HG03520 (cell line): ENCODE measurements at regions not wholly inside any gene's neighbourhood (a gene's known extent, or its start where the extent isn't known, plus 50 kb on each side); places are given as distances from the start of the nearest gene placed in this dataset.

Experiments used
- ATAC-seq: cut with Tn5 transposase; IDR thresholded peaks from one replicate; pipeline ENCODE4 v1.9.1; 2021; ENCODE audit warnings: mild to moderate bottlenecking, moderate library complexity; ENCODE audit not compliant: unreplicated experiment

GRCh38 chr10:46227571-46227935 lies 59.2 kb upstream of the ANTXRL start:
- ATAC-seq = no peak

DNA sequence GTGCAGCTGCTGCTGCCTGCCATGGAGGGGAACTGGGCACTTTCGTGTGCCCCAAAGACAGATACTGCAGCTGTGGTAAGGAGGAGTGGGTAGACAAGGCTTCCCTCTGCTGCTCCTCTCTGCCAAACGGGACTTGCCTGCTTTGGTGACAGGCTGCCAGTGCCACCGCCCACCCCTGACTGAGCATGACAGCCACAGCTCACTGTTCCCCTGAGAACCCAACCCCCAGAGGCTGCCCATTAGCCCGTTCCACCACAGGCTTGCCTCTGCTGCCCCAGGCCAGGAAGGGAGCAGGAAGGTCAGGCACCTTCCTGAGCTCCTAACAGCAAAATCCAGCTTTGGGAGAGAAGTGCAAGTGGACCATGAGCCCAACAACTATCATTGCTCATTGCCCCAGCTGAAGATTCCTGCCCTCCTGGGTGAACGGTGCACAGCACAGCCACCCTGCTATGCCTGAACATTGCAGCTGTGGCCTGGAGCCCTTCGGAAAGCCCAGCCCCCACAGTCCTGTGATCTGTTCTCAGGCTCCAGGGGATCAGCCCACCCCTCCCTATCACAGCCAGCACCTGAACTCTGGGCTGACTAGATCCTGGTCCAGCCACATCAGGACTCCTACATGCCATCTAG lies 58.7 kb upstream of the ANTXRL start:
- ATAC-seq = no peak

GRCh38 chr10:46228563-46229071 lies 58.2 kb upstream of the ANTXRL start:
- ATAC-seq = no peak

GRCh38 chr10:46229144-46229563 lies 57.6 kb upstream of the ANTXRL start:
- no peak for ATAC-seq

DNA sequence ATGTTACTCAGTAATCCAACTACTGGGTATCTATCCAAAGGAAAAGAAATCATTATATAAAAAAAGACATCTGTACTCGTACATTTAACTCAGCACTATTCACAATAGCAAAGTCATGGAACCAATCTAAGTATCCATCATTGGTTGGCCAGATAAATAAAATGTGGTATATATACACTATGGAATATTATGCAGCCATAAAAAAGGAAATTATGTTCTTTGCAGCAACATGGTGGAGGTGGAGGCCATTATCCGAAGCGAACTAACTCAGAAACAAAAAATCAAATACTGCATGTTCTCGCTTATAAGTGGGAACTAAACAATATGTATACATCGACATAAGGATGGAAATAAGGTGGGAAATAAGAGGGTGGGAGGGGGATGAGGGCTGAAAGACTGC lies 56.2 kb upstream of the ANTXRL start:
- ATAC-seq = no peak

DNA sequence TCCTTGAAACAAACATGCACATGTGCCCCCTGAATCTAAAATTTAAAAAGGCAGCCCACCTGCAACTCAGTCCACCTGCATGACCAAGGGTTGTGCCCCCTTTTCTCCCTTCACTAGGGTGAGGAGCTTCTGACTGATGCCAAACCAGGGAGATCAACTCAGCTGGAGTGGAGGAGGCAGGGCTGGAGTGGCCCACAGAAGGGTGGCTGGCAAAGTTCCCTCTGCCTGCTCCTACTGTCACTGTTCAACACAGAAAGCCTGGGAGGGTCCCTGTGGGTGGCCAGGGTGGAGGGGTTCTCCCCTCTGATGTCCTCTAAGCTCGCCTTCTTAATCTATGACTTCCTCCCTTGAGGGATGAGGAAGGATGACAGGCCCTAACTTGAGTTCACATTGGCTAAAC lies 55.7 kb upstream of the ANTXRL start:
- no peak for ATAC-seq

DNA sequence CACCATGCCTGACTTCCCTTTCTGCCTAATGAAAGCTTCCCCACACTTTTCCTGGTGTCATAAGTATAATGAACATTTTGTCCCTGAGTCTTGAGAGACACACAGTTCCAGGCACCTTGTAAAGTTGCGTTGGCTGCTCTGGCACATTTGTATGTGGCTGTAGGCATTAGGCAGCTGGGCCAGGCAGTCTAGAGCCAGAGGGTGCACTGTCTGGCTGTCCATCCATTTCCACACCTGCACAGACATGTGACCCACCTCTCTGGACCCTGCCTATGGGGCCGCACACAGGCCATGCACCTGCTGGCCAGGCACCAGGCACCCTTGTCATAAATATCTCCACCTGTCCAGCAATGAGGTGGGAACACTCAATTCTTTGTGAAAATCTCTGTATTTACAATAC lies 54.7 kb upstream of the ANTXRL start:
- ATAC-seq = no peak

DNA sequence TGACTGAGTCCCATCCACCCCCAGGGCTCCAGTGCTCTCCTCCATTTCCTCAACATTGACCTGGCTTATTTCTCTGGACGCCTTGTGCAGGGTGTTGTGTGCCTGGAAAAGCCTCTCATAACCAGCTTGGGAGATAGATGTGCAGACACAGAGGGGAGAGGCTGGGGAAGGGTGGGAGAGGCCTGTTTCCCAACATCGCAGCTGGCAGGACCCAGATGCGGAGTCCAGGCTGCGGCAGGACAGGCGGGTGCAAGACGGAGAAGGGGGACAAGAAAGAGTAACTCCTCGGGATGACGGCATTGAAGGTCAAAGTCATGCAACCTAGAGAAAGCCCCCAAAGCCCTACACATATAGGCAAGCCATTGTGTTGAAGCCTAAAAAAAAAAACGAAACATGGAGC lies 54.1 kb upstream of the ANTXRL start:
- ATAC-seq = no peak

DNA sequence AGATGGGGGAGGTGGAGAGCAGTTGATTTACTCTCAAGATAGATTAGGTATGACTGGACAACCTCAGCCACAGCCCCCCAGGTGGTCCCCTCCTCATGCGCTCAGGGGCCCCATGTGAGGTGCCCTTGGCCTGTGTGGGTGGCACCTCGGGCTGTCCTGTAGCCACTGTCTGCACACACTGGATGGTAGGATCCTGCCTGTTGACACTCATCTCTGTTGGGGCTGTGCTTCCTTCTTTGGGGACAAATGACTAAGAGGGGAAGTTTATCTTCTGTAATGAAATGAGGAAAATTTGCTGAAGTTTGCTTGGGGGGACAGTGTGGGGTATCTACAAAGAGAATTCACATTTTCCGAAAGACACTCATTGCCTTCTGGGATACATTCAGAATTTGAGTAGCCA lies 53.6 kb upstream of the ANTXRL start:
- ATAC-seq = no peak

GRCh38 chr10:46234026-46234425 lies 52.8 kb upstream of the ANTXRL start:
- ATAC-seq = no peak

DNA sequence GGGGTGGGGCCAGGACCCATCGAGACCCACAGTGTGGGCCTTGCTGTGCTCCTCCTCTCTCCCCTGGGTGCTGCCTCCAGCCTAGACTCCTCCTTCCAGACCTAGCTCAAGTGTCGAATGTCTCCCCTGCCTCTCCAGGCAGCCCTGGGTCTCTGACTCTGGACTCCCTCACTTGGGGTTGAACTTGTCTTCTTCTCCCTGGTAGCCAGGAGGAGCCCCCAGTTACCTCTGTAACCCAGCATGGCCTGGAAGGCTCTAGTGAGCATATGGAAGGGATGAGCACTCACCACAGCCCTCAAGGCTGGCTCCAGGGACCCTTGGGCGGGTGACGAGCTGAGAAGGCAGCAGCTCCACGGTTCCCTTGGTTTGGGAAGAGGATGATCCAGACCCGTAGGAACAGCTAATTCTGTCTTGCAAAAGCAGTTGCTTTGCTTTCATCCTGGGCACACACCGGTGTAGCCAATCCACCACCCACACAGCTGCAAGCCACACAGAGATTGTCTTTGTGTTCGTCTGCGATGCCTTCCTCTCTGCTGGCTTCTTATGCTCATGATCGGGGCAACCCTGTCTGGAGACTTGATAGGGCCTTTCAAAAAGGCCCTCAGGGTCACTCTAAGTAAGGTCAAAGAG lies 52.3 kb upstream of the ANTXRL start:
- no peak for ATAC-seq

- ATAC-seq = no peak
Measured at GRCh38 chr10:46235705-46236545, 50.9 kb upstream of the ANTXRL start.

DNA sequence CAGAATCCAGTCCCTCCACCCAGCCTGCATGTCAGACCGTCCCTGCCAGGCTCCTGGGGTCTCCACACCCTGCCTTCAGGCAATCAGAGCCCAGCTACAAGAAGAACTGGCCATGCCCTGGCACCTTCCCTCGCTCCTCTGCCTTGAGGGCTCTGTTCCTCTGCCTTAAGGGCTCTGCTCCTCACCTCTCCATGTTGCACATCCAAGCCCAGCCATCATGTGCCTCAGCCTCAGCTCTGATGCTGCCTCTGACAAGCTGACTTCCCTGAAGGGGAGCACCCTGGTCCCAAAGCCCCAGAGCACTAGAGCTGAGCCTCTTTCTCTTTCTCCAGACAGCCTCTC lies 50.3 kb upstream of the ANTXRL start:
- ATAC-seq = no peak

DNA sequence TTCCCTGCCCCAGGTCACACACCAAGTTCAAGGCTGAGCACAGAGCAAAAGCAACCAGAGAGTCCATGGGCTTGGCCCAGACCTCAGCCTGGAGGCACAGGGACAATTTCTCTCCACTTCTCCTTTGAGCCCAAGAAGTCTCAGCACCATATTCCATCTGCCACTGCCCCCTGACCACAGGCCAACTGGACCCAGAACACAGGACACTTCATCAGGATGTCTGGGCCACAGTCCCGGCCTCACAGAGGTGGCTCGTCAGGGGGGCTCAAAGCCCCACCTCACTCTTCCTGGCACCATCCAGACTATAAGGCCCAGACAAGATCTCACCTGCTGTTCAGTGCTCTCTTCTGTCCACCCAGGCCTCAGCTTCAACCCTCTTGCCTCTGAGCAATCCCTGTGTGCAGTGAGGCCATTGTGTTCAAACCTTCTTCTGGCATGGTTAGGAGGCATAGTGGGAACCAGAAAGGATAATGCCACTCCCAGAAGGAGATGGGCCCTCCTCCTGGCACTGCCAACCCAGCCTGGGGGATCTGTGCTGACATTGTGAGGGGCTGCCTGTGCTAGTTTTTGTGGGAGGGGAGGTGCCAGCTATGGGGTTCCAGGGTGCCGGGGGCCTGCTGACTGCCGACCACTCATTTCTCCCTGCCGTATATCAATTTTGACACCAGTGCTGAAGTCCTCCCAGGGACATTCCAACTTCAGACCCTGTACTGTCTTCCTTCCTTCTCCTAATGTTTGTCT lies 49.7 kb upstream of the ANTXRL start:
- ATAC-seq = no peak
